VCaP (cell line): ENCODE measurements at regions not wholly inside any gene's neighbourhood (a gene's known extent, or its start where the extent isn't known, plus 50 kb on each side); places are given as distances from the start of the nearest gene placed in this dataset.

Experiments used
- H3K27ac ChIP-seq: fragments of 450-650 bp; 2 replicates; pipeline ENCODE4 v1.5.1; 2017
- CTCF ChIP-seq: fragments of 450-650 bp; conservative IDR thresholded peaks from 2 replicates; pipeline ENCODE4 v1.5.1; 2017; ENCODE audit warnings: mild to moderate bottlenecking, moderate library complexity

GRCh38 chr6:12394170-12394569 is 104.0 kb downstream of the EDN1 start:
- no peak overlapping the region for H3K27ac ChIP-seq
- no peak for TF ChIP-seq CTCF

GRCh38 chr6:12395898-12396297 is 105.7 kb downstream of the EDN1 start:
- H3K27ac ChIP-seq: no peak overlapping the region
- TF ChIP-seq CTCF: peak; percentile 17; the same call in 1 of the 2 replicates

DNA sequence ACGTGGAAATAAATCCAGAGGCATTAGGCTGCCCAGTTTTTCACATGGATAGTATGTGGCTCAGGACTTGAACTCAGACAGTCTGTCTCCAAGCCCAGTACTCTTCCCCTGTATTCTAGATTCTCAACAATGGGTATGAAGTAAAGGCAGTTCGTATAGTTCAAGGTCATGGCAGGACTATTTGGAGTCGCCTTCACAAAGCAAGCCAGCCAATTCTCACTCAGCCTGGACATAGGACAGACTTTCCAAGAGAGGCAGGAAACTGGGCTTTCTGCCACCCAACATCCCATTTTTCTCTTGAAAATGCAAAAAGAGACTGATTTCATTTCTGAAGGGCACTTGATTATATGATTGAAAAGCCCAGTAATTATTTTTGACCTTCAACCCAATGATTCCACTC is 111.0 kb downstream of the EDN1 start:
- TF ChIP-seq CTCF: no peak
- no peak overlapping the region for H3K27ac ChIP-seq

DNA sequence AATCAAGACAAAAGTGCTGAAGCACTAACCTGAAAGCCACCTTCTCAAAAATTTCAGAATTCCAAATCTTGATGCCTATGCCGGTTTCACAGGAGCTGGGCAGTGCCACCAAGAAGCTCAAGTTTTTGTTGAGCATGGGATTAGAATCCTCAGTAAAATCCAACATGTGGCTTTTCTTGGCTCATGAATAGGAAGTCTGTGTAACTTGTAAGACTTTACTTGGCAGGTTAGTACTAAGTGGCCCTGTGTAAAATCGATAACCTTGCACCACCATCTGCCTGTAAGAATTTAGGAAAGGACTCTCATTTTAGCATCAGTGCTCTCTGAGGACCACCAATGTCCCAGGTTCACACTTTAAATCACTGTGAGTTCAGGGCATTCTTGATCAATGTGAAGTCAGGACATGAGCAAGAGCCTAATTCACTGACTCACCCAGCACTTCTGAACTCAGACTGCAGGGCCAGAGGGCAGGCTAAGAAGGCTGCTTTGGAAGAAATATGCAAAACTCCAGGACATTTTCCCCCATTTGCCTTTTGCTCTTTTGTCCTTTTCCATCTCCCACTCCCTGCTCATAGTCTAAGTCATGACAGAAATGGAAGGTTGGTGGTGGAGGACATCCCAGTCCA is 113.2 kb downstream of the EDN1 start:
- no peak overlapping the region for H3K27ac ChIP-seq
- TF ChIP-seq CTCF: no peak

- TF ChIP-seq CTCF: no peak
These were observed 113.9 kb downstream of the EDN1 start for GRCh38 chr6:12403947-12404647.

DNA sequence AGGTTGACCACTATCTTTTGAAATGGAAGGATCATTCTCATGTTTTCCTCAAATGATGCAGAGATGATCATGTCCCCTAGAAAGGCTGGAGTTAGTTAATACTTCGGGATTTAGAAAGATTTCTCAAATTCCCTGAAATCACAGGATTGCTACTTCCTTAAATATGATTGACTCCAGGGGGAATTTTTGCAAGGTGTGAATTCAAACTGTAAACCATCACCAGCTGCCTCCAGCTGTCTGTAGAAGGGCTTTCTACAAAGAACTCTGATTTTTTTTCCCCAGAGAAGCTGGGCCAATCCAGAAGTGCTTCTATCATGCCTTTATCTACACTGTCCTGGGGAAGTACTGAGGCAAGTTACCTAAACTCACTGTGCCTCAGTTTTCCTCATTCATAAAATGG is 114.5 kb downstream of the EDN1 start:
- TF ChIP-seq CTCF: no peak
- H3K27ac ChIP-seq: no peak overlapping the region

More at GRCh38 chr6:12403947-12404647, 113.9 kb downstream of the EDN1 start:
- H3K27ac ChIP-seq: no peak overlapping the region

DNA sequence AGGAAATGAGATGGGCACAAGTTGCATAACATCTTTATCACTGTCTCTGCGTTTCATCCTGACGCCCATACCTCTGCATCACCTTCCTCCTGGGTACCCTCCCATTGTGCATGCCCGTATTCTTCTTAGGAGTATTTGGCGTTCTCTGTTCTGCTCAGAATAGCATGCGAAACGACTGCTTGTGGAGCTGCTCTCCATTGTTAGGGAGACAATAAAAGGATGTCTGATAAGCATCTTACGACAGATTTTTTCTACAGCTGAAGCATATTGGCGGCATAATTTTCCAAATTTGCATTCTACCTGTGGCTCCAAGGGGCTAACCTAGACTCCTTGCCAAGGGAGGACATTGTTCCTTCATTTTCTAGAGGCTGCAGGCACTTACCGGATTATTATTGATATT is 118.6 kb downstream of the EDN1 start:
- no peak overlapping the region for H3K27ac ChIP-seq
- no peak for TF ChIP-seq CTCF
